Cerebellar nuclear complex (tissue), 1 donor: ENCODE measurements at regions not wholly inside any gene's neighbourhood (a gene's known extent, or its start where the extent isn't known, plus 50 kb on each side); places are given as distances from the start of the nearest gene placed in this dataset.

ENCODE experiments used
- DNase-seq, 2 experiments: peaks; one replicate each; lab custom pipeline; 2025; lab: John Stamatoyannopoulos, UW

GRCh38 chr3:64316971-64317370, 91.7 kb upstream of the PRICKLE2 start:
- no peak for DNase-seq

- no peak for DNase-seq
Observed at GRCh38 chr3:64311424-64312061, 86.3 kb upstream of the PRICKLE2 start.

- no peak for DNase-seq
Observed at GRCh38 chr3:64308931-64309330, 83.7 kb upstream of the PRICKLE2 start.

GRCh38 chr3:64306745-64307144, 81.5 kb upstream of the PRICKLE2 start:
- DNase-seq: no peak

GRCh38 chr3:64305731-64306130, 80.5 kb upstream of the PRICKLE2 start:
- DNase-seq: no peak

- no peak for DNase-seq
Observed at GRCh38 chr3:64304828-64305410, 79.7 kb upstream of the PRICKLE2 start.

GRCh38 chr3:64303881-64304280, 78.6 kb upstream of the PRICKLE2 start:
- DNase-seq: no peak

- no peak for DNase-seq
Observed at GRCh38 chr3:64303401-64303800, 78.1 kb upstream of the PRICKLE2 start.

- no peak for DNase-seq
Observed at GRCh38 chr3:64301476-64301875, 76.2 kb upstream of the PRICKLE2 start.

GRCh38 chr3:64300790-64301423, 75.6 kb upstream of the PRICKLE2 start:
- DNase-seq: no peak

GRCh38 chr3:64299206-64299605, 73.9 kb upstream of the PRICKLE2 start:
- DNase-seq: no peak

GRCh38 chr3:64297563-64297962, 72.3 kb upstream of the PRICKLE2 start:
- no peak for DNase-seq

- no peak for DNase-seq
Observed at GRCh38 chr3:64295594-64295993, 70.3 kb upstream of the PRICKLE2 start.

- no peak for DNase-seq
Observed at GRCh38 chr3:64294771-64295170, 69.5 kb upstream of the PRICKLE2 start.

GRCh38 chr3:64293121-64293520, 67.9 kb upstream of the PRICKLE2 start:
- DNase-seq: no peak

GRCh38 chr3:64291956-64292355, 66.7 kb upstream of the PRICKLE2 start:
- no peak for DNase-seq

- DNase-seq: no peak
Observed at GRCh38 chr3:64291345-64291744, 66.1 kb upstream of the PRICKLE2 start.

GRCh38 chr3:64290864-64291263, 65.6 kb upstream of the PRICKLE2 start:
- DNase-seq: no peak

- no peak for DNase-seq
Observed at GRCh38 chr3:64290161-64290560, 64.9 kb upstream of the PRICKLE2 start.

GRCh38 chr3:64289622-64290021, 64.4 kb upstream of the PRICKLE2 start:
- DNase-seq: no peak

GRCh38 chr3:64278625-64279024, 53.4 kb upstream of the PRICKLE2 start:
- DNase-seq: no peak

GRCh38 chr3:64276131-64276530, 50.9 kb upstream of the PRICKLE2 start:
- DNase-seq: no peak
